GM23338 (cell line): ENCODE measurements at regions not wholly inside any gene's neighbourhood (a gene's known extent, or its start where the extent isn't known, plus 50 kb on each side); places are given as distances from the start of the nearest gene placed in this dataset.

Source experiments
- CREB1 ChIP-seq: fragments of 250-450 bp; sonication (Bioruptor Pico); IDR thresholded peaks from 2 replicates; pipeline ENCODE4 v1.5.0; 2020; ENCODE audit warnings: low read depth, mild to moderate bottlenecking, moderate library complexity
- CTCF ChIP-seq, 2 experiments: fragments of 200-600 bp in 1 of 2; sonication (generic) in 1 of 2; conservative IDR thresholded peaks; 2 replicates each; pipeline versions ENCODE4 v1.5.1 to v1.6.1; 2016 to 2017; ENCODE audit warnings: antibody characterized with exemption in 2 of 2, low read depth in 2 of 2, mild to moderate bottlenecking in 2 of 2, moderate library complexity in 1 of 2
- EZH2 ChIP-seq: fragments of 200-600 bp; sonication (generic); IDR thresholded peaks from one replicate; pipeline ENCODE4 v1.8.0; 2017; ENCODE audit warnings: antibody characterized with exemption, mild to moderate bottlenecking, low read depth; ENCODE audit not compliant: unreplicated experiment
- EZH2phosphoT487 ChIP-seq: fragments of 200-600 bp; sonication (generic); IDR thresholded peaks from one replicate; pipeline ENCODE4 v1.8.1; 2018; ENCODE audit warnings: antibody characterized with exemption; ENCODE audit not compliant: unreplicated experiment
- JUNB ChIP-seq: IDR thresholded peaks from one replicate; pipeline ENCODE4 v1.6.1; 2016; ENCODE audit warnings: antibody characterized with exemption; ENCODE audit not compliant: unreplicated experiment
- POLR2AphosphoS5 ChIP-seq: IDR thresholded peaks from 2 replicates; pipeline ENCODE4 v1.6.1; 2016; ENCODE audit warnings: antibody characterized with exemption, low read depth
- REST ChIP-seq: IDR thresholded peaks from one replicate; pipeline ENCODE4 v1.6.1; 2018; ENCODE audit warnings: antibody characterized with exemption; ENCODE audit not compliant: unreplicated experiment

DNA sequence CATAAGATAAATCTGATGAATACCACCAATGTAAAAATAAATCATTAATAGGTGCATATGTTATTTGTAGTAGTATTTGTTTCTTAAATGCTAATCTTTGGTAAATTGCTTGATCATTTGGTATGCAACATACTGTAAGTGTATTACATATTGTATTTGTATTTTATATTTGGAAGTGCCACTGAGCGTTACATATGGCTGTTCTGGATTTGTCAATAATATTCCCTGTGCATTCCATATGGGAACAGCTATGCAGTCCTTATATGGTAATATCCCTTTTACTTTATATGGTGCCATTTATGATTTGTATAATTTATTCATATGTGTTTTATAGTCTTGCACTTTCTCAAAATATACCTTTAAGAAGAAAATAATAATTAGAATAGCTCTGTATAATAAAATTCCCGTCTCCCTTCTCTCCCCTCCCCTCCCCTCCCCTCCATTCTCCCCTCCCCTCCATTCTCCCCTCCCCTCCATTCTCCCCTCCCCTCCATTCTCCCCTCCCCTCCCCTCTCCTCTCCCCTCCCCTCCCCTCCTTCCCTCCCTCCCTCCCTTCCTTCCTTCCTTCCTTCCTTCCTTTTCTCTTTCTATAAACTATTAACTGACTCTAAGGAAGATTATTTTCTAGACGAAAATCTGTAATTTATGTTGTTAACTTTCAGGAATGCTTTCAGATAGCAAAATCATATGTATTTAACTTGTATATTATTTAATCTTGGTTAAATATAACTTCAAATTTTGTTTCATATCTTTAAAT, 241.4 kb downstream of the CSNK1G3 start:
- TF ChIP-seq EZH2phosphoT487 (no peak), CTCF (conservative IDR thresholded peaks at IDR 0.05; ENCODE audit: low read depth in 2 of 2) (no peak), POLR2AphosphoS5 (no peak), EZH2 (no peak), REST (no peak), CREB1 (CRISPR knock-in tag) (no peak), JUNB (no peak)
